GM12878 (cell line): ENCODE measurements at regions not wholly inside any gene's neighbourhood (a gene's known extent, or its start where the extent isn't known, plus 50 kb on each side); places are given as distances from the start of the nearest gene placed in this dataset.

ENCODE experiments used
- BMI1 ChIP-seq: fragments of 450-650 bp; IDR thresholded peaks from 2 replicates; pipeline ENCODE4 v1.6.1; 2016; ENCODE audit warnings: mild to moderate bottlenecking, moderate library complexity, borderline replicate concordance
- PAX8 ChIP-seq: fragments of 450-650 bp; IDR thresholded peaks from 2 replicates; pipeline ENCODE4 v1.6.1; 2017; ENCODE audit warnings: mild to moderate bottlenecking, moderate library complexity

DNA sequence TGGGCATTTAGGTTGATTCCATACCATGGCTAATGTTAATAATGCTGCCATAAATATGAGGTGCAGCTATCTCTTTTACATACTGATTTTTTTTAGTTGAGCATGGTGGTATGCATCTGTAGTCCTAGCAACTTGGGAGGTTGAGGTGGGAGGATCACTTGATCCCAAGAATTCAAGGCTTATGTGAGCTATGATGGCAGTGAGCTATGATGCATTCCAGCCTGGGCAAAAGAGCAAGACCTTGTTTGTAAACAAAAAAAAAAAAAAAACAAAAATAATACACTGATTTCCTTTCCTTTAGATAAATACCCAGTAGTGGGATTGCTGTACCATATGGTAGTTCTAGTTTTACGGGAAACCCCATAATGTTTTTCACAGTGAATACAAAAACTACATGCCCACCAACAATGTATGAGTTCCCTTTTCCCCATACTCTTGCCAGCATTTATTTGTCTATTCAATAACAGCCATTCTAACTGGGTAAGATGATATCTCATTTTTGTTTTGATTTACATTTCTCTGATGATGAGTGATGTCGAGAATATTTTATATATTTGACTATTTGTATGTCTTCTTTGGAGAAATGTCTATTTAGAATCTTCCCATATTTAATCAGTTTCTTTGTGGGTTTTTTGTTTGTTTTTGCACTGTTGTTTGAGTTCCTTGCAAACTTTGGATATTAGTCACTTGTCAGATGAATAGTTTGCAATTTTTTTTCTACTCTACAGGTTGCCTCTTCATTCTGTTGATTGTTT, 281.0 kb upstream of the KYNU start:
- TF ChIP-seq PAX8 (no peak), BMI1 (no peak)
